ENCODE measurements at regions not wholly inside any gene's neighbourhood (a gene's known extent, or its start where the extent isn't known, plus 50 kb on each side); places are given as distances from the start of the nearest gene placed in this dataset.

- no peak for TF ChIP-seq CTCF (optimal IDR thresholded peaks at IDR 0.05 in 1 of 3, IDR thresholded peaks at IDR 0.05 in 1 of 3, conservative IDR thresholded peaks at IDR 0.05 in 1 of 3; ENCODE audit: extremely low read depth in 1 of 3, insufficient read depth in 2 of 3, low read length in 3 of 3)
- TF ChIP-seq EZH2 (IDR thresholded peaks at IDR 0.05; ENCODE audit: low read length) = no peak
These were observed 199.2 kb upstream of the NT5C1B start for GRCh38 chr2:18788592-18788991.

Data from keratinocyte (primary cell).